ENCODE measurements at regions not wholly inside any gene's neighbourhood (a gene's known extent, or its start where the extent isn't known, plus 50 kb on each side); places are given as distances from the start of the nearest gene placed in this dataset.

- no peak for DNase-seq
Observed at GRCh38 chr4:181424362-181425016, 818.7 kb upstream of the TENM3 start.

GRCh38 chr4:181427076-181427475, 816.1 kb upstream of the TENM3 start:
- no peak for DNase-seq

GRCh38 chr4:181431006-181431405, 812.2 kb upstream of the TENM3 start:
- no peak for DNase-seq

GRCh38 chr4:181431661-181432060, 811.5 kb upstream of the TENM3 start:
- DNase-seq = no peak

- no peak for DNase-seq
Observed at GRCh38 chr4:181432335-181432734, 810.9 kb upstream of the TENM3 start.

- DNase-seq = no peak
Observed at GRCh38 chr4:181437895-181438294, 805.3 kb upstream of the TENM3 start.

GRCh38 chr4:181438641-181439040, 804.6 kb upstream of the TENM3 start:
- DNase-seq = no peak

GRCh38 chr4:181443021-181443420, 800.2 kb upstream of the TENM3 start:
- no peak for DNase-seq

- DNase-seq = no peak
Observed at GRCh38 chr4:181465826-181466225, 777.4 kb upstream of the TENM3 start.

GRCh38 chr4:181468451-181468850, 774.8 kb upstream of the TENM3 start:
- DNase-seq = no peak

- DNase-seq = no peak
Observed at GRCh38 chr4:181470306-181470705, 772.9 kb upstream of the TENM3 start.

- no peak for DNase-seq
Observed at GRCh38 chr4:181475359-181475758, 767.8 kb upstream of the TENM3 start.

- no peak for DNase-seq
Observed at GRCh38 chr4:181475781-181476507, 767.3 kb upstream of the TENM3 start.

- DNase-seq = no peak
Observed at GRCh38 chr4:181476508-181476890, 766.7 kb upstream of the TENM3 start.

GRCh38 chr4:181477591-181477990, 765.6 kb upstream of the TENM3 start:
- DNase-seq = no peak

- no peak for DNase-seq
Observed at GRCh38 chr4:181478656-181479055, 764.5 kb upstream of the TENM3 start.

GRCh38 chr4:181479141-181479540, 764.1 kb upstream of the TENM3 start:
- no peak for DNase-seq

GRCh38 chr4:181484396-181484795, 758.8 kb upstream of the TENM3 start:
- DNase-seq = no peak

GRCh38 chr4:181488926-181489325, 754.3 kb upstream of the TENM3 start:
- DNase-seq = no peak

GRCh38 chr4:181498148-181498547, 745.1 kb upstream of the TENM3 start:
- no peak for DNase-seq

GRCh38 chr4:181502611-181503010, 740.6 kb upstream of the TENM3 start:
- no peak for DNase-seq

GRCh38 chr4:181503687-181504390, 739.4 kb upstream of the TENM3 start:
- DNase-seq = no peak

GRCh38 chr4:181504924-181505323, 738.3 kb upstream of the TENM3 start:
- no peak for DNase-seq

- DNase-seq = no peak
Observed at GRCh38 chr4:181507180-181507835, 735.9 kb upstream of the TENM3 start.

All from stimulated activated CD8-positive, alpha-beta memory T cell treated with anti-CD3 and anti-CD28 coated beads, Interleukin-4, amount 100 ng/mL, for 48 hours (primary cell).